HCT116 (cell line): ENCODE measurements at regions not wholly inside any gene's neighbourhood (a gene's known extent, or its start where the extent isn't known, plus 50 kb on each side); places are given as distances from the start of the nearest gene placed in this dataset.

Experiments
- ATAC-seq: fragments of 200-7000 bp; cut with Tn5 transposase; 2 replicates; pipeline ENCODE4 v1.9.1; 2020; ENCODE audit warnings: mild to moderate bottlenecking, moderate library complexity
- BruUV-seq: library from RNA; stranded (reverse); fragments of 400-500 nt; replicated peaks from 2 replicates; lab custom pipeline; 2021; lab: Mats Ljungman, UMichigan
- CTCF ChIA-PET: fragments of 300-600 bp; sonication (Branson Sonifier 250); formaldehyde crosslinking; loops from one replicate; lab custom pipeline; 2021; ENCODE audit warnings: antibody characterized with exemption; lab: Charles Lee
- POLR2A ChIA-PET: fragments of 300-600, 350-600 bp; sonication (Branson Sonifier 250); formaldehyde crosslinking; loops from one replicate; lab custom pipeline; 2021; ENCODE audit warnings: antibody characterized with exemption; lab: Charles Lee
- RAD21 ChIA-PET, 2 experiments: fragments of 300-600 bp; sonication (Branson Sonifier 250); formaldehyde crosslinking; loops; one replicate each; lab custom pipeline; 2023; ENCODE audit warnings: low total read pairs in 2 of 2; ENCODE audit not compliant: uncharacterized antibody in 2 of 2, unreplicated experiment in 2 of 2, low non-redundant PET in 1 of 2; lab: Charles Lee
- DNase-seq: peaks from one replicate; pipeline ENCODE4 v3.0.0-alpha.2; 2010; ENCODE audit warnings: low read depth, low spot score
- H2AFZ ChIP-seq: fragments of 200-600 bp; shearing (Covaris generic), sonication (generic); 2 replicates; pipeline ENCODE4 v1.6.1; 2017; ENCODE audit warnings: low read depth, mixed run types, mixed read lengths, antibody characterized with exemption, low read length; ENCODE audit not compliant: poor library complexity, severe bottlenecking
- H3K27ac ChIP-seq: 2 replicates; pipeline ENCODE4 v1.5.1; 2012; ENCODE audit warnings: low read depth, low read length
- H3K27me3 ChIP-seq: fragments of 200-600 bp; sonication (generic); 2 replicates; pipeline ENCODE4 v1.6.1; 2016; ENCODE audit warnings: mixed run types, low read length, mixed read lengths; ENCODE audit not compliant: insufficient read depth
- H3K36me3 ChIP-seq, 2 experiments: fragments of 200-500 bp in 1 of 2; fragments of 200-600 bp in 1 of 2; sonication (Bioruptor generic) in 1 of 2; sonication (generic) in 1 of 2; 2 replicates each; pipeline versions ENCODE4 v1.5.1 to v1.6.1; 2014 to 2016; ENCODE audit warnings: low read length in 2 of 2, inconsistent platforms in 1 of 2, mixed read lengths in 1 of 2, mixed run types in 1 of 2; ENCODE audit not compliant: insufficient read depth in 2 of 2, control insufficient read depth in 1 of 2
- H3K4me1 ChIP-seq, 2 experiments: fragments of 200-600 bp in 1 of 2; sonication (generic) in 1 of 2; 2 replicates each; pipeline versions ENCODE4 v1.5.1 to v1.6.1; 2012 to 2017; ENCODE audit warnings: low read length in 2 of 2, inconsistent platforms in 1 of 2, mild to moderate bottlenecking in 1 of 2, mixed read lengths in 1 of 2, mixed run types in 1 of 2, moderate library complexity in 1 of 2; ENCODE audit not compliant: insufficient read depth in 2 of 2, control insufficient read depth in 1 of 2
- H3K4me2 ChIP-seq: fragments of 200-600 bp; sonication (generic); 2 replicates; pipeline ENCODE4 v1.6.1; 2017; ENCODE audit warnings: mixed run types, low read length, mixed read lengths
- H3K4me3 ChIP-seq, 2 experiments: fragments of 200-600 bp in 1 of 2; sonication (generic) in 1 of 2; replicated peaks in 1 of 2; 2 replicates each; pipeline ENCODE4 v1.5.1; 2011 to 2016; ENCODE audit warnings: low read length in 2 of 2, control low read depth in 1 of 2, low read depth in 1 of 2, mild to moderate bottlenecking in 1 of 2, mixed read lengths in 1 of 2, mixed run types in 1 of 2
- H3K79me2 ChIP-seq: fragments of 200-600 bp; sonication (generic); 2 replicates; pipeline ENCODE4 v1.6.1; 2017; ENCODE audit warnings: mild to moderate bottlenecking, mixed run types, low read length, moderate library complexity, mixed read lengths; ENCODE audit not compliant: insufficient read depth
- H3K9ac ChIP-seq: fragments of 200-600 bp; sonication (generic); 2 replicates; pipeline ENCODE4 v1.6.1; 2016; ENCODE audit warnings: low read length, mixed read lengths
- H3K9me2 ChIP-seq: fragments of 200-600 bp; sonication (generic), shearing (Covaris generic); 2 replicates; pipeline ENCODE4 v1.6.1; 2017; ENCODE audit warnings: mixed run types, mild to moderate bottlenecking, moderate library complexity; ENCODE audit not compliant: insufficient read depth
- H3K9me3 ChIP-seq, 2 experiments: fragments of 200-500 bp in 1 of 2; fragments of 200-600 bp in 1 of 2; sonication (Bioruptor generic) in 1 of 2; sonication (generic) in 1 of 2; 2 replicates each; pipeline ENCODE4 v1.6.1; 2014 to 2017; ENCODE audit warnings: low read length in 2 of 2, mixed read lengths in 2 of 2, inconsistent platforms in 1 of 2, low read depth in 1 of 2, mild to moderate bottlenecking in 1 of 2, mixed run types in 1 of 2, moderate library complexity in 1 of 2; ENCODE audit not compliant: control insufficient read depth in 1 of 2, insufficient read depth in 1 of 2
- H4K20me1 ChIP-seq: fragments of 200-600 bp; sonication (generic), shearing (Covaris generic); 2 replicates; pipeline ENCODE4 v1.6.1; 2017; ENCODE audit warnings: mixed run types, mild to moderate bottlenecking, moderate library complexity; ENCODE audit not compliant: insufficient read depth
- CBX3 ChIP-seq: IDR thresholded peaks from 2 replicates; pipeline ENCODE4 v1.6.1; 2012; ENCODE audit warnings: low read depth
- CEBPB ChIP-seq: IDR thresholded peaks from 2 replicates; pipeline ENCODE4 v1.6.1; 2012; ENCODE audit warnings: low read depth
- EGR1 ChIP-seq: IDR thresholded peaks from 2 replicates; pipeline ENCODE4 v1.6.1; 2012; ENCODE audit warnings: low read depth
- ELF1 ChIP-seq: IDR thresholded peaks from 2 replicates; pipeline ENCODE4 v1.6.1; 2012; ENCODE audit warnings: low read depth, borderline replicate concordance
- EZH2phosphoT487 ChIP-seq: fragments of 200-600 bp; IDR thresholded peaks from 2 replicates; pipeline ENCODE4 v1.6.1; 2018; ENCODE audit warnings: antibody characterized with exemption, borderline replicate concordance
- FOSL1 ChIP-seq: IDR thresholded peaks from 2 replicates; pipeline ENCODE4 v1.6.1; 2012; ENCODE audit warnings: low read depth
- JUND ChIP-seq: IDR thresholded peaks from 2 replicates; pipeline ENCODE4 v1.6.1; 2012
- POLR2A ChIP-seq: IDR thresholded peaks from 2 replicates; pipeline ENCODE4 v1.7.0; 2011; ENCODE audit warnings: borderline replicate concordance; ENCODE audit not compliant: insufficient read depth, insufficient read length; ENCODE audit errors: extremely low read depth
- POLR2AphosphoS5 ChIP-seq: IDR thresholded peaks from 2 replicates; pipeline ENCODE4 v1.6.1; 2011; ENCODE audit warnings: mild to moderate bottlenecking, low read depth, low read length, moderate library complexity
- RAD21 ChIP-seq: IDR thresholded peaks from 2 replicates; pipeline ENCODE4 v1.6.1; 2012; ENCODE audit warnings: low read depth, mild to moderate bottlenecking
- SIN3A ChIP-seq: IDR thresholded peaks from 2 replicates; pipeline ENCODE4 v1.6.1; 2012; ENCODE audit warnings: low read depth
- SP1 ChIP-seq: IDR thresholded peaks from 2 replicates; pipeline ENCODE4 v1.6.1; 2012; ENCODE audit warnings: low read depth
- SRF ChIP-seq: IDR thresholded peaks from 2 replicates; pipeline ENCODE4 v1.6.1; 2012; ENCODE audit warnings: low read depth
- YY1 ChIP-seq: IDR thresholded peaks from 2 replicates; pipeline ENCODE4 v1.6.1; 2011; ENCODE audit warnings: low read length, low read depth, moderate library complexity, mild to moderate bottlenecking; ENCODE audit not compliant: insufficient replicate concordance; ENCODE audit errors: extremely low read depth
- ZFX ChIP-seq: fragments of 450-650 bp; IDR thresholded peaks from 2 replicates; pipeline ENCODE4 v1.6.1; 2017
- ZNF274 ChIP-seq: fragments of 200-500 bp; sonication (Bioruptor generic); IDR thresholded peaks from 2 replicates; pipeline ENCODE4 v1.6.1; 2014; ENCODE audit warnings: mild to moderate bottlenecking, low read depth, low read length, inconsistent platforms
- intact Hi-C: fragments of 100-400 bp; cut with micrococcal nuclease; formaldehyde crosslinking; loops from 2 replicates; pipeline ENCODE4 v1.10.0; 2022
- TF ChIP-seq, protein P1 (sequence below), 3 experiments: fragments of 200-600 bp in 1 of 3; sonication (generic) in 1 of 3; IDR thresholded peaks in 2 of 3; conservative IDR thresholded peaks in 1 of 3; 2 replicates each; pipeline ENCODE4 v1.5.1; 2012 to 2017; ENCODE audit warnings: low read depth in 2 of 3, low read length in 2 of 3, antibody characterized with exemption in 1 of 3, borderline replicate concordance in 1 of 3, control low read depth in 1 of 3, mild to moderate bottlenecking in 1 of 3, mixed read lengths in 1 of 3, mixed run types in 1 of 3, moderate library complexity in 1 of 3; ENCODE audit not compliant: insufficient read depth in 1 of 3
- TF ChIP-seq, protein P2 (sequence below): IDR thresholded peaks from 2 replicates; pipeline ENCODE4 v1.6.1; 2012
- TF ChIP-seq, protein P3 (sequence below): IDR thresholded peaks from 2 replicates; pipeline ENCODE4 v1.6.1; 2011; ENCODE audit warnings: mild to moderate bottlenecking, low read length, moderate library complexity; ENCODE audit not compliant: insufficient replicate concordance; ENCODE audit errors: extremely low read depth

GRCh38 chr4:161197912-161198311 lies 965.9 kb downstream of the FSTL5 start:
- Histone ChIP-seq H4K20me1 (no peaks in the 10 kb centered on the region), H3K4me2 (no peak overlapping the region), H3K27me3 (no peaks in the 10 kb centered on the region), H3K36me3 (no peaks in the 10 kb centered on the region), H3K9me2 (no peaks in the 10 kb centered on the region), H2AFZ (no peak overlapping the region), H3K9ac (no peak overlapping the region), H3K4me3 (no peak overlapping the region), H3K4me1 (no peaks in the 10 kb centered on the region), H3K9me3 (no peaks in the 10 kb centered on the region), H3K79me2 (no peaks in the 10 kb centered on the region), H3K27ac (no peak overlapping the region)
- BruUV-seq = no TSS peak
- TF ChIP-seq SRF = no peak
- no peak for TF ChIP-seq ELF1
- TF ChIP-seq, protein P1, sequence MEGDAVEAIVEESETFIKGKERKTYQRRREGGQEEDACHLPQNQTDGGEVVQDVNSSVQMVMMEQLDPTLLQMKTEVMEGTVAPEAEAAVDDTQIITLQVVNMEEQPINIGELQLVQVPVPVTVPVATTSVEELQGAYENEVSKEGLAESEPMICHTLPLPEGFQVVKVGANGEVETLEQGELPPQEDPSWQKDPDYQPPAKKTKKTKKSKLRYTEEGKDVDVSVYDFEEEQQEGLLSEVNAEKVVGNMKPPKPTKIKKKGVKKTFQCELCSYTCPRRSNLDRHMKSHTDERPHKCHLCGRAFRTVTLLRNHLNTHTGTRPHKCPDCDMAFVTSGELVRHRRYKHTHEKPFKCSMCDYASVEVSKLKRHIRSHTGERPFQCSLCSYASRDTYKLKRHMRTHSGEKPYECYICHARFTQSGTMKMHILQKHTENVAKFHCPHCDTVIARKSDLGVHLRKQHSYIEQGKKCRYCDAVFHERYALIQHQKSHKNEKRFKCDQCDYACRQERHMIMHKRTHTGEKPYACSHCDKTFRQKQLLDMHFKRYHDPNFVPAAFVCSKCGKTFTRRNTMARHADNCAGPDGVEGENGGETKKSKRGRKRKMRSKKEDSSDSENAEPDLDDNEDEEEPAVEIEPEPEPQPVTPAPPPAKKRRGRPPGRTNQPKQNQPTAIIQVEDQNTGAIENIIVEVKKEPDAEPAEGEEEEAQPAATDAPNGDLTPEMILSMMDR (IDR thresholded peaks at IDR 0.05 in 2 of 3, conservative IDR thresholded peaks at IDR 0.05 in 1 of 3; ENCODE audit: borderline replicate concordance in 1 of 3, insufficient read depth in 1 of 3, low read depth in 2 of 3, low read length in 2 of 3) = no peak
- TF ChIP-seq SIN3A = no peak
- no peak for TF ChIP-seq EGR1
- TF ChIP-seq, protein P2, sequence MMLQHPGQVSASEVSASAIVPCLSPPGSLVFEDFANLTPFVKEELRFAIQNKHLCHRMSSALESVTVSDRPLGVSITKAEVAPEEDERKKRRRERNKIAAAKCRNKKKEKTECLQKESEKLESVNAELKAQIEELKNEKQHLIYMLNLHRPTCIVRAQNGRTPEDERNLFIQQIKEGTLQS = no peak
- TF ChIP-seq ZNF274 = no peak
- DNase-seq = no peak
- RAD21 ChIA-PET = no interaction called here
- CTCF ChIA-PET = no interaction called here
- intact Hi-C loops = no loop called here
- POLR2A ChIA-PET = no interaction called here
- no peak for ATAC-seq

GRCh38 chr4:161197474-161197873 lies 966.3 kb downstream of the FSTL5 start:
- Histone ChIP-seq H3K4me1 (no peaks in the 10 kb centered on the region), H4K20me1 (no peaks in the 10 kb centered on the region), H3K9me3 (no peaks in the 10 kb centered on the region), H3K9ac (no peak overlapping the region), H3K27me3 (no peaks in the 10 kb centered on the region), H3K36me3 (no peaks in the 10 kb centered on the region), H3K9me2 (no peaks in the 10 kb centered on the region), H3K4me3 (no peak overlapping the region), H3K79me2 (no peaks in the 10 kb centered on the region), H3K27ac (no peak overlapping the region), H3K4me2 (no peak overlapping the region), H2AFZ (no peak overlapping the region)
- ChIA-PET RAD21 (no interaction called here), CTCF (no interaction called here), POLR2A (no interaction called here)
- DNase-seq (no peak), ATAC-seq (no peak)
- intact Hi-C loops = no loop called here
- no TSS peak for BruUV-seq
- TF ChIP-seq YY1 = no peak
- no peak for TF ChIP-seq SP1
- no peak for TF ChIP-seq EGR1
- TF ChIP-seq, protein P3, sequence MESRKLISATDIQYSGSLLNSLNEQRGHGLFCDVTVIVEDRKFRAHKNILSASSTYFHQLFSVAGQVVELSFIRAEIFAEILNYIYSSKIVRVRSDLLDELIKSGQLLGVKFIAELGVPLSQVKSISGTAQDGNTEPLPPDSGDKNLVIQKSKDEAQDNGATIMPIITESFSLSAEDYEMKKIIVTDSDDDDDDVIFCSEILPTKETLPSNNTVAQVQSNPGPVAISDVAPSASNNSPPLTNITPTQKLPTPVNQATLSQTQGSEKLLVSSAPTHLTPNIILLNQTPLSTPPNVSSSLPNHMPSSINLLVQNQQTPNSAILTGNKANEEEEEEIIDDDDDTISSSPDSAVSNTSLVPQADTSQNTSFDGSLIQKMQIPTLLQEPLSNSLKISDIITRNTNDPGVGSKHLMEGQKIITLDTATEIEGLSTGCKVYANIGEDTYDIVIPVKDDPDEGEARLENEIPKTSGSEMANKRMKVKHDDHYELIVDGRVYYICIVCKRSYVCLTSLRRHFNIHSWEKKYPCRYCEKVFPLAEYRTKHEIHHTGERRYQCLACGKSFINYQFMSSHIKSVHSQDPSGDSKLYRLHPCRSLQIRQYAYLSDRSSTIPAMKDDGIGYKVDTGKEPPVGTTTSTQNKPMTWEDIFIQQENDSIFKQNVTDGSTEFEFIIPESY = no peak
- no peak for TF ChIP-seq EZH2phosphoT487
- TF ChIP-seq POLR2A = no peak
- no peak for TF ChIP-seq ZNF274
- no peak for TF ChIP-seq FOSL1
- TF ChIP-seq CBX3 = no peak
- TF ChIP-seq JUND = no peak
- no peak for TF ChIP-seq POLR2AphosphoS5
- TF ChIP-seq ZFX = no peak
- TF ChIP-seq RAD21 = no peak
- no peak for TF ChIP-seq CEBPB
